ENCODE measurements at regions not wholly inside any gene's neighbourhood (a gene's known extent, or its start where the extent isn't known, plus 50 kb on each side); places are given as distances from the start of the nearest gene placed in this dataset.

DNA sequence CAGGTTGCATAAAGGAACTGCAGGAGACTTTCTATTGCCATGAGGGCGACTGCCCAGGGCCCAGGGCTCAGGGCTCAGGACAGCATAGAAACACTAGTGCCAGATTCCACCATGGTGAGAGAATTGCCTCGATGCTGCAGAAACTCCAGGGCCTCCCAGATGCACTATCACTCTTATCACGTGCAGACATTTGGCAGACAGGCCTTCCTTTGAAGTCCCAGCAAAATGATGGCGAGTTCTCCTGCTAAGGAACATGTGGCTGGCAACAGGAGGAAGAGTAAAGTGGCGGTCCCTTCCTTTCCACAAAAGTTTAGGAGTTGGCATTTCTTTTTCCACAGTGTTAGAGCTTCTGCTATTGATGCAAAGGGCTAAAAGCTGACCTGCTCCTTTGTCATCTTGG, 214.0 kb upstream of the LNX1 start:
- no peak for DNase-seq

- DNase-seq: peak; percentile 7 to 50
Observed at GRCh38 chr4:53804719-53805118, 213.4 kb upstream of the LNX1 start.

GRCh38 chr4:53802500-53802899, 211.2 kb upstream of the LNX1 start:
- no peak for DNase-seq

GRCh38 chr4:53801373-53801772, 210.1 kb upstream of the LNX1 start:
- no peak for DNase-seq

DNA sequence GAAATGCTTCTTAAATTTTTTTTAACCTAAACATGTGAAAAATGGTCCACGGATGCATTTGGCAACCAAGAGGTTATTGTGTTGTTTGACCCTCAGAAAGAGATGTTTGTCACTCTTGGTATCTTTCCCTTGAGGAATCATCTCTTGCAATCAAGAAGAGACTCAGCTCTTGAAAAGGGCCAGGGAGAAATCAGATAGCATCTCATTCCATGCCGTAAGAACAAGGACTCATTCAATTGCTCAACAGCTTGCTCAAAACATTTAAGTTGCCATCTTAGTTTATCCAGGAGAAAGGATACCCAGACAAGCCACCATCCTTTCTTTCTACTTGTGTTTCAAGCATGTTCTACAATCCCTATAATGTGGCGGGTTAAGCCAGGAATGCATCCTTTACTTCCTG, 209.5 kb upstream of the LNX1 start:
- DNase-seq: no peak

GRCh38 chr4:53793096-53793495, 201.8 kb upstream of the LNX1 start:
- DNase-seq: no peak

DNA sequence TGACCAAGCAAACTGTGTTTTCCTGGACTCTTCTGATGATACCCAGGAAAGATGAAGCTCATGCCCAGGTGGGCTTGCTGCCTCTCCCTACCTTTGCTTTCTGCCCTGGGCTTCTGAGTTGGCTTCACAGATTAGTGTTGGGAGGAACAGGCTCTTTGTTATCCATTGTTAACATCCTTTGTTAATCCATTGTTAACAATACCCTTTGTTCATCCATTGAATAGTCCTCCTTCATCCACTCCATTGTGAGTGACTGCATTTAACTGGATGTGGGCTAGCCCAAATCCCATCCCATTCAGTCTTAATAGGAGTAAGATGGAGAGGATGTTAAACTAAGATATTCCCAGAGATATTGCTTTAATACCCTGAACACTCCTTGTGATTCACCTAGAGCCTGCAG, 199.0 kb upstream of the LNX1 start:
- DNase-seq: no peak

DNA sequence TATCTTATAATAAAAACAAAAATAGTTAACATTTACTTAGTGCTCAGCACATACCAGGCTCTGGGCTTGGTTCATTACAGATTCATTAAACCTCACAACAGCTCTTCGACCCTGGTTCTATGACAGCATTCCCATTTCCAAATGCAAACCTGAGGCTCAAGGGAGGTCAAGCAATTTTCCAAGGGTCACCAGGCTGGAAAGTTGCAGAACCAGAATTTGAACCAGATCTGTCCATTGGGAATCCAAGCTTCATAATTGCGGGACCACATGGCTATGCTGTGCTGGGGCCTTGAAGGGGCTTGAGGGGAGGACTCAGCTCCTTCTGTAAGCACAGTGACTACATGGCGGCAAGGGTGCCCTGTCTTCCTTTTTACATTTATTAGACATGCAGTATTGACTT, 197.3 kb upstream of the LNX1 start:
- DNase-seq: no peak

GRCh38 chr4:53788011-53788410, 196.7 kb upstream of the LNX1 start:
- DNase-seq: no peak

GRCh38 chr4:53786632-53787031, 195.3 kb upstream of the LNX1 start:
- DNase-seq: no peak

DNA sequence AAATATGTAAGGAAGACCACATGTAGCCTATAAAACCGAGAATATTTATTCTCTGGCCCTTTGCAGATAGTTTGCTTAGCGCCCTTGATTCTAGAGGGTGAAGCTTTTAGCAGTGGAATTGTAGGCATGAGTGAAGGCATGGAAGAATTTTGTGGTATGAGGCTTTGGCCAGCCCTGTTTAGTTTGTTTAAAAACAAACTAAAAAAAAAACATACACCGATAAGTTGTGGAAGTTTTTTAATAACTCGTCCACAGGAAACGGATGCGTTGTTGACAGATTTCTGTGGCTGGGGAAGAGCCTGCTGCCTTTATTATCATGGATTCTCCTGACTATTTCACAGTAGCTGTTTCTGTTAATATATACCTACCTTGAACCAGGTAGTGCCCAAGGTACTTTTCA, 194.7 kb upstream of the LNX1 start:
- DNase-seq: no peak

- DNase-seq: no peak
Observed at GRCh38 chr4:53784112-53784511, 192.8 kb upstream of the LNX1 start.

DNA sequence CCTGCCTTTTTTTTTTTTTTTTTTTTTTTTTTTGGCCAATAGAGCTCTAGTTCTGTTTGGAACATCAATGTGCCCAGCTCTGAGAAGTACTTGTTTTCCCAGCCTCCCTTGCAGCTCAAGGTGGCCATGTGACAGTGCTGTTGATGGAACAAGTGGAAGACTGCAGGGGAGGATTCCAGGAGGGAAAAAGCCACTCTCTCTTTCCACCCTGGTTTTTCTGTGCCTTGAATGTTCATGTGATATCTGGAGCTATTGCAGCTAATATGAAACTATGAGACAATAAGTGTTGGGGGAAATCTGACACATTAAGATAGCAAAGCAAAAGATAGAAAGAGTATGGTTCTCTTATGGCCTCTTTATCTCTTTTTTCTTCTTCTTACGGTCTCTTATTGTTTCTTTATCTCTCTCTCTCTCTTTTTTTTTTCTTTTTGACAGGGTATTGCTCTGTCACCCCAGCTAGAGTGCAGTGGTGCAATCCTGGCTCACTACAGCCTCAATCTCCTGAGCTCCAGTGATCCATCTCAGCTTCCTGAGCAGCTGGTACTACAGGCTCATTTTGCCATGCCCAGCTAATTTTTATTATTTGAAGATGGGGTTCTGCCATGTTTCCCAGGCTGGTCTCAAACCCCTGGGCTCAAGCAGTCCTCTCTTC, 192.0 kb upstream of the LNX1 start:
- no peak for DNase-seq

DNA sequence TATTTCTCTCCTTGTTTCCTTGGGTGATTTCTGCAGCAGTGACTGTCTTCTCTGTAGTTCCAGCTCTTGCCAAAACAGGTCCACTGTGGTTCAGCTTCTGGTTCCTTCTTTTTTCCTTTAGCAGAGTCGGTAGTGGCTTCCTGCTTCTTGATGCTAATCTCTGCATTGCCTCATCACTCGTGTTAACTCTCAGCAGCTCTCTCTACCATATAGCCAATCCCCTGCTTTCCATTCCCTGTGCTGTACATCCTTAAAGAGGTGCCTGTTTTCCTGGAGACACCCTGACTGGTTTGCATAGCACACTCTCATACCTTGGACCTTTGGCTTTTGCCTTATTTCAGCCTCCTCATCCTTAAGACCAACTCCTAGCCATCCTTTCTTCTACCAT, 191.2 kb upstream of the LNX1 start:
- DNase-seq: peak; percentile 12 to 31

GRCh38 chr4:53781629-53782457, 190.6 kb upstream of the LNX1 start:
- no peak for DNase-seq

- DNase-seq: no peak
Observed at GRCh38 chr4:53780736-53781400, 189.6 kb upstream of the LNX1 start.

DNA sequence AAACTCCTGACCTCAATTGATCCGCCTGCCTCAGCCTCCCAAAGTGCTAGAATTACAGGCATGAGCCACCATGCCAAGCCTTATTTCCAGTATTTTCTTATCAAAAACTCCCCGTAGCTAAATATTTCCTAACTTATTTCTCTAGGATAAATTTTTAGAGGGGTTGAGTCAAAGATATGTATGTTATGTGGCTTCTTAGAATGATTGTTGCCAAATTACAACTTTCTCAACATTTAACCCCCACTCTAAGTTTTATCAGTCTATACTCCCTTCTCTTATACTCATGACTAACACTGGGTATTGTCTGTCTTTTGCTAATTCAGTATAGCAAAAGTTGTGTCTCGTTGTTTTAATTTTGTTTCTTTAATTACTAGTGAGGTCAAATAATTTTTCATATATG, 187.7 kb upstream of the LNX1 start:
- no peak for DNase-seq

GRCh38 chr4:53778155-53778554, 186.9 kb upstream of the LNX1 start:
- DNase-seq: no peak

DNA sequence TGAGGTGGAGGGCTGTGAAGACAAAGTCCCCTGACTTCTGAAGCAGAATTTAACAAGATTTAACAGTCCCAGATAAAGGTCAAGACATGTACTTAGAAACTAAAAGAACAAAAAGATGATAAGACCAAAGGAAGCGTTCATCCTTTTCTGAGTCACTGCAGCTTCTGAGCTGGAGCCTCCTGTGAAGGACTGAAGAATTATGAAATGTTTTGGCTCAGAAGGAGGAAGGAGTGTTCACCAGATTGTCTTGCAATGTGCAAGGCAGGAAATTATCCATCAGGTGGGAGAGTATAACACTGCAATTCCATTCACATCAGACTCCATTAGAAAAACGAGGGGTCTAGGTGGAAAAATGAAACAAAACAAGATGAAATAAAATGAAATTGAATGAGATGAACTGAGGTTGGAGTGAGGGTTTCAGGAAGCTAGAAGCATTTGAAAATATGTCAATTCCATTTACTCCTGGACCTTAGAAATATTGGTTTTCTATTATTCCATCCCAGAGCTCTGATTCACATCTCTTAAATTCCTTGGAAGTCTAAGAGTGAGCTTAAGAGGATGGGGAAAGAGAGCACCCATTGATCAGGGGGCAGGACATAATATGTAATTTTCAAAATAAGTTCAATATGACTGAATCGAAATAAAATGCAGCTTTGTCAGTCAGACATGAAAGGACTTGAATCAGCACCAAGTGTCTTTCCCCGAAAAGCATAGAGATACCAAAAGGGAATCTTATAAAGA, 186.1 kb upstream of the LNX1 start:
- DNase-seq: peak; percentile 1 to 6

GRCh38 chr4:53776141-53776540, 184.9 kb upstream of the LNX1 start:
- no peak for DNase-seq

DNA sequence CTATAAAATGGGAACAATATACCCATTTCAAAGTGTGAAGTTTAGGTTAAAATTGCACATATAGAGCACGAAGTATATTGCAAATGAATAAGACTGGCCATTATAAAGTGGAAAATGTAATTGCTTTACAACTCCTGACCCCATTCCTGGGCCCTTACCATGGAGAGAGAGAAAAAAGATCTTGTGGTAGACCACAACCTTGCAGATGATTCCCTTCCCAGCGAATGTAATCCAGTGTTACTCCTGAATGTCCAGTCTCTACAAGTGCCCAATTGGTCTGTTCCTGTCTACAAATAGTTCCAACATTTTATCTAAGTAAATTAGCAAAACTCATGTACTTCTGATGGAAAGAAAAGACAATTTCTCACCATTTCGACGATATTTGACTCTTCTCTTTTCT, 184.1 kb upstream of the LNX1 start:
- no peak for DNase-seq

GRCh38 chr4:53771326-53771725, 180.0 kb upstream of the LNX1 start:
- DNase-seq: no peak

DNA sequence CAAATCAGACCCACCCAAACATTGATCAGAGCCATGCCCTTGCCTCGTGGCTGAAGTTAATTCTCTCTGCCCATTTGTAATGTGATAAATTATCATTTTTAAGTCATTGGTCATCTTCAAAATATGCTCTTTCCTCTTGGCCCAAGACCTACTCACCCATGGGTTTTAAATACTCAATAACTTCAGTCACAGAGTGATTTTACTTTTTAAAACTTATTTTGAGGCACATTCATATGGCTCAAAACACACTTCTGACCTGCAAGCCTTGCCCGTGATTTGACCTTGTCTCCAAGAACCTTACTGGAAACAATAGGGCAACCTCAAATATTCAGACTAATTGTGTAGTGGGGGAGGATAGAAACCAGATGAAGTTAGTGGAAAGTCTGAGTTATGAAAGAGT, 176.2 kb upstream of the LNX1 start:
- DNase-seq: no peak

Data from inflammatory macrophage treated with lipopolysaccharide for 1 hour (primary cell).